NCI-H128 (cell line): ENCODE measurements at regions not wholly inside any gene's neighbourhood (a gene's known extent, or its start where the extent isn't known, plus 50 kb on each side); places are given as distances from the start of the nearest gene placed in this dataset.
"Not testable (repeated sequence)": the region's sequence is repeated elsewhere in the genome, so short reads cannot be mapped to it uniquely, and the experiment has no call there.

Experiments used
- DNase-seq: peaks from one replicate; lab custom pipeline; 2025; ENCODE audit not compliant: unreplicated experiment; lab: John Stamatoyannopoulos, UW

DNA sequence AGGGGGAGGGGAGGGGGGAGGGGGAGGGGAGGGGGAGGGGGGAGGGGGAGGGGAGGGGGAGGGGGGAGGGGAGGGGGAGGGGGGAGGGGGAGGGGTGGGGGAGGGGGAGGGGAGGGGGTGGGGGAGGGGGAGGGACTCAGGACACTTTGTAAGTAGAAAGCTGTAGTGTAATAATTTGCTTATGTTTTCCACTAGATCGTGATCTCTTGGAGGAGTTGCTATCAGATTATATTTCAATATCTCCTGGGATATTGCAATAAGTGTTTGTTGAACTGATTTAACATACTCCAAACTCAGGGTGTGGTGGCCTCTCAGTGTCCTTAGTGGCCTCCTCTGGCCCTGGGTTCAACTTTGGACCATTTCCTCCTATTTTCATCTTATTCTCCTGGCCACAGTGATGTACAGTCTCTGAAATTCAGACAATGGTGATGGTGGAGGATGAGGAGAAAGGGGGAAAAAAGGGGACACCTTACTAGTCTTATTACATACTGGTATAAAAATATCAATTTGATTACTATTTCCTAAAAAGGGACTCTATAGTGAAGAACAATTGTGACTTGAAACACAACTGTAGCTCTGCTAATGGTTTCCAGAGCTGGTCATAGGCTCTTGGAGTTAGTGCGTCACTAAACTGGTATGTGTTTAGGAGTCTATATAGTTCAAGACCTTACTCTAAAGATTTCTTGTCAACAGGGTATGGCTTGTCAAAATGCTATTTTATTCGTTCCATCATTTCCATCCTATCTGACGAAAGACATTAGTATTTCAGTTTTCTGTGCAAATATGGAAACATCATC is 89.6 kb downstream of the DDX1 start:
- no peak for DNase-seq

DNA sequence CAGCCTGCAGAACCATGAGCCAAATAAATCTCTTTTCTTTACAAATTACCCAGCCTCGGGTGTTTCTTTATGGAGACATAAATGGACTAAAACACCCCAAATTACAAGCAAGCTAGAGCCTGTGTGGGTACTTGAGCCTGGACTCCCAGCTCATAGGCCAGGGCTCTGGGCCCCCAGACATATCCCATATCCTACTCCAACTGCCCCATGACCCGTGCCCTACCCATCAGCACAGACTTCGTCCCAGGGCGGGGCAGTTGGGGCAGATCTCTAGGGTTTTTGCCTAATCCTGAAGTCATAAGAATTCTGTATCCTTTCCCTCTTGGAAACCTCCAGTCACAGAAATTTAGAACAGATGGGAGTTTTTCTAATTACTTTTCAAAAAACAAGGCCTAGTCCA is 90.7 kb downstream of the DDX1 start:
- no peak for DNase-seq

DNA sequence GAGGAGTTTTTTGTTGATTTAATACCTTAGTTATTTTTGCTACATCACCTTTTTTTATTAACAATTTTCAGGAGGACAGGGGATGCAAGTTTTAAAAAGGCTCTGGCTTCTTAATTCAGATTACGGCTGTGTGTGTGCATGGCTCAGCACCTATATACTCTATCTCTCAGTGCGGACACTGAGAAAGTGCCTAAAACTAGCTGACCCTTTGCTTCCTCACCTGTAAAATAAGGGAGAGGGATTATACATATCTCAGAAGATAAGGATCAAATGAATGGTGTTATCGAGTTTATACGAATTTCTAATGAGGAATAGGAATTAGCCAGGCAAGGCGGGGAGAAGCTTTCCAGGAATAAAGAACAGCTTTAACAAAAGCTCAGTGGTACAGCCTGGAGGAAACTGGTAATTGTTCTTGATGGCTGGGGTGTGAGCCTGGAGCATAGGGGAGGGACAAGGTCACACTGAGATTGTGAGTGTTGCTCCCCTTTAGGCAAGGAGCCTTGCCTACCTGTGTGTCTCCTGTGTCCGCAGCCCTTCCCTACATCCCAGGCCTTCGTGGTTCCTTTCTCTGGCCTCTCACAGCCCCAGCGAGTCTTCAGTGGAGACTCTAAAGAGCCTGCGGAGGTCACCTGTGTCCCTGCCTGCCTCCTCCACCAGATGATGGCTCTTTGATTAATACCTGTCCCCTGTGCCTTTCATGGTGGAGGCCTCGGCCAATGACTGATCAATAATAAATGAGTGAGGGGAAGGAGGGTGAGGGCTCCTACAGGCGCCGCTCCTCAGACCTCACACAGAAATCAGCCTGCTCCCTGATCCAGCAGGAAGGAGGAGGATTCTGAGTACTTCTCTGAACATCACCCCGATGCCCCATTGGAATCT is 92.7 kb downstream of the DDX1 start:
- DNase-seq, result no peak

DNA sequence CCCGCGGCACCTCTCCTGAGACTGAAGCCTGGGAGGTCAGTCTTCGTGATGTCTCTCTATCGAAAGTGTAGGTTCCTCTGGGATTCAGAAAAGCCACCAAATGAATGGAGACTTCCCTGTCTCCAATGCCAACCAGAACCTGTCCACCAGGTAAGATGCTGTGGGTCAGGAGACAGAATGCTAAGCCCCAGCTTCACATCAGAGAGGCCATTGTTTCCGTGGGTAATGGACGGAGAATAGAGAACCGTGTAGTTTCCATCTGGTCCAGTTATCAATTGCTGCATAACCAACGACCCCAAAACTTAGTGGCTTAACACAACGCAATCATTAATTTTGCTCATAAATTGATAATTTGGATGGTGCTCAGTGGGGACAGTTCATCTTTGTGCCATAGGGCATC is 93.5 kb downstream of the DDX1 start:
- no peak for DNase-seq

DNA sequence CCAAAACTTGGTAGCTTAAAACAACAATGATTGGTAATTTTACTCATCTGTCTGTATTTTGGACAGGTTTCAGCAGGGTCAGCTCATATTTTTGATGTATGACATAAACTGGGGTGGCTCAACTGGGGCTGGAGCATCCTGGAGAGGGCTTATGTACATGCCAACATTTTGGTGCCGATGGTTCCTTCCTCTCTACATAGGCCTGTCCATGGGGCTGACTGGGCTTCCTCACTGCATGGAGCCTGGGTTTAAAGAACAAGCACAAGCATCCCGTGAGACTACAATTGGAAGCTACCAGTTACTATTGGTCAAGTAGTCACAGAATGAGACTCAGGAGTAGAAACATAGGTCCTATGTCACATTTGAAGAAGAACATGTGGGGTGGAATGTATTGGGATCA is 95.0 kb downstream of the DDX1 start:
- no peak for DNase-seq

DNA sequence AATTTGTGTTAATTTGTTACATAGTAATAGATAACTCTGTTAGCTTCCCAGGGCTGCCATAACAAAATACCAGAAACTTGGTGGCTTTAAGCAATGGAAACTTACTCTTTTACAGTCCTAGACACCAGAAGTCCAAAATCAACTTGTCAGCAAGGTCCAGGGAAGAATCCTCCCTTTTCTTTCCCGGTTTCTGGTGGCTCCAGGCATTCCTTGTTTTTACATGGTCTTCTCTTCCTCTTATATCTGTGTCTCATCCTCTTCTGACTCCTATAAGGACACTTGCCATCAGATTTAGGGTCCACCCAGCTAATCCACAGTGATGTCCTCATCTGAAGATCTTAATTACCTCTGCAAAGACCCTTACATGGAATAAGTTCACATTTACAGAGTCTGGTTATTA is 95.6 kb downstream of the DDX1 start:
- DNase-seq, result no peak

DNA sequence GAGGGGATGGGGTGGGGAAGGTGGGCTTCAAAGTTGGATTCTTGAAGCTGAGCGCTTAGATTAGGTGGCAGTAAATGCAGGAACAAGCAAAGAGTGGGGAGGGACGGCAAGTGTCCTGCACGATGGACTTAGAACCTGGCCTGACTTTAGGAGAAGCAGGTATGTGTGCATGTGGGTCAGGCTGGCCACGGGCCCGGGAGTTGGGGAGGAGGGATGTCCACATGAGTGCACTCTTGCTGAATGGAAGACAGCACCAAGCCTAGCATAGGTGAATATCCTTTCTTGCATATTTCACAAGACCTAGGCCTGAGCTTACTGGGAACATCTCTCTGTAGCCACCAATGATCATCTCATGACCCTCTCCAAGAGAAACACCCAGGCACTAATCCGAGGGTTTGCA is 96.1 kb downstream of the DDX1 start:
- no peak for DNase-seq

DNA sequence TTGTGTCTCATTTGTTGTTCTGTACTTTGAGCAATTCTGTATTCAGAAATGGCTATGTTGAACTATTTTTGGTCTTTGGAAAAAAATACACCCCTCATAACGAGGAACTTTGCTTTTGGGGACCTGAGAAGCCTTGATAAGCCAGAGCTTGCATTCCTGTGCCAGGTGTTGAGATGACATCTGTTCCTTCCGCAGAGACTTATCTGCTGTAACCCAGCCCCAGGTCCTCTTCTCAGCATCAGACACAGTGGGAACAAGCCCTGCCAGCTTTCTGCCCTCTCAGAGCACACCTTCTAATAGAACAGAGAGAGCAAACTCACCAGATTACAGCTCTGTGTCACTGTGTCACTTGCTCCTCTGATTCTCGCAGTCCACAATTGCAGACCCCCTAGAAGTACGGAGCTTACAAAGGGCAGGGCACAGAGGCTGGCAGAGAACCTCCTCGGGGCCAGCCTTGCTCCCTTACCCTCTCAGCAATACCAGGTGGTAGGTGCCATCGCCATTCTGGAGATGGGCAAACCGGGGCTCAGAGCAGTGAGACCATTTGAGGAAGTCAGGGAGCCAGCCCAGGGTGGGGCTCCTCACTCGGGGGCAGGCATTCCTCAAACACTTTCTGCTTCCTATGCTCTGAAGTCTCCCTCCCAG is 97.4 kb downstream of the DDX1 start:
- DNase-seq, result no peak

DNA sequence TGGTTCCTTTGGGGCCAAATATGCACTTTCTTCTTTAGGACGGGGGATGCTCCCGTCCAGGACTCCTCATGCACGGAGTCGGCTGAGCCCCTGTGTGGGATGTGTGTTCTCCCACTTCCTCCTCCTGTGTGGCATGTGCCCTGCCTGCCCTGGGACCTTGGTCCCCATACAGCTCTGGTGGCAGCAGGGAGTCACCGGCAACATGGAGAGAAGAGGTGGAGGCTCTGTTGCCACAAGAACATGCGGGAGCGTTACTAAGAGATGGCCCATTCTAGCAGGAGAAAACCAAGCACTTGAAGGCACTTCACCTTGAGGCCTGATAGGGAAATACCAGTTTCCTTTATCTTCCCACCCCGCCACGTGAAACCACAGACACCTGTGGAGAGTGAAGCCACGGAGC is 98.0 kb downstream of the DDX1 start:
- DNase-seq, result no peak

DNA sequence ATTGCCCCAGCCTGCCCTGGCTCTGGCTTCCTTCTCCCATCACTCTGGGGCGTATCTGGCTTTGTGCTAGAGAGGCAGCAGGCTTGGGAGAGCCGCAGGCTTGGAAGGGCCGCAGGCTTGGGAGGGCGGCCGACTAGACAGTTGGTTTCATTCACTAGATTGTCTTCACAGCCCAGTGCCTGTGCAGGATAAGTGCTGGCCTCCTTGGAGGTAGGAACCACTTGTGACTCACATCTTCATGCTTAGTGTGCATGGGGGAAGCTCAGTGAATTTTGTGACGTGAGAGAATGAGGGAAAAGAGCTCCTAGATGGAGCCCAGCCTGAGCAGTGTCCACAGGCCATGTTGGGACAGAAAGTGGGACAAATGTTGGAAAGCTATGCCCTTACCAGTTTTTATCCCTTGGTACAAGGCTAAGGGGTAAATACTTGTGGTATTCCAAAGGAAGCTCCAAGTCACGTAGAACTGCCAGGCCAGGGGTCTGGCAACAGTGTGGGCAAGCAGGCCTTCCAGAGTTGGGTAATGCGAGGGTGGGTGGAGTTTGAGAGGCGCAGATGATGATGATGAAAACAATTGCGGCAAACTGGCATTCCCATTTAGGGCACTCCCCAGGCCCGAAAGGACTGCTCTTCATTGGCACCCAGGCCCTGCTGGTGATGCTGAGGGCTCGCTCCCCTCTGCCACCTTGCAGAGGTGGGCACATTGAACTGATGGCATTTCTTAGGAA is 100.1 kb downstream of the DDX1 start:
- DNase-seq, result no peak

DNA sequence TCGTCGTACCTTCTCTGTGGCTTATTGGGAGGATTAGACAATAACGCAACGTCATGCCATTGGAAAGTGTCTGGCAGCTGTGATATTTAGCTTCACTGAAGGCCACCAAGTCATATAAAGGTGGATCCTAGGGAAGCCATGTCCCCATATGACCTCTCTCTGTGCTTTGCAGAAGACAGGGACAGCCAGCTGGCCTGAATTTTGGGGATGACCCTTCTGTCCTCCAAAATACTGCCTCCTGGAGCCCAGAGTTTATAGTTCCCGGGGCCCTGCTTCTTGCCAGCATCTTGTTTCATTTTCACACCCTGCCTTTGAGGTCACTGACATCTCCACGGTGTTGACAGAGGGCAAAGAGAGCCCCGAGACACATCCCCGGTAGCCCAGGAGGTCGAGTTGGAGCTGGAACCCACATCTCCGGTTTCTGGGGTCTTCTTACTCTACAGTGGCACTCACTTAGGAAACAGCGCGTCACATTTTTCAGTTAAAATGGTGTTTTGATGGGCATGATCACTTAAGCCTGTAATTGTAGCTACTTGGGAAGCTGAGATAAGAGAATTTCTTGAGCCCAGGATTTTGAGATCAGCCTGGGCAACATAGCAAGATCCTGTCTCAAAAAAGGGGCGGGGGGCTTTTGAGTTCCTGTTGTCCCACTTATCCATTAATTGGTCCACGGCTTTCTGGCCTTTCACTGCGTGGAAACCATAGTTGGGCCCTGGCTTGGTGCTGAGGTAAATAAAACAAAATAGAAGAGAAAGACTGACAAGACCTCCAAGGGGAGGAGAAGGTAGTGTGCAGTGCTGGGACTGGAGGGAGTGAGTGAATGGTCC is 101.1 kb downstream of the DDX1 start:
- no peak for DNase-seq

DNA sequence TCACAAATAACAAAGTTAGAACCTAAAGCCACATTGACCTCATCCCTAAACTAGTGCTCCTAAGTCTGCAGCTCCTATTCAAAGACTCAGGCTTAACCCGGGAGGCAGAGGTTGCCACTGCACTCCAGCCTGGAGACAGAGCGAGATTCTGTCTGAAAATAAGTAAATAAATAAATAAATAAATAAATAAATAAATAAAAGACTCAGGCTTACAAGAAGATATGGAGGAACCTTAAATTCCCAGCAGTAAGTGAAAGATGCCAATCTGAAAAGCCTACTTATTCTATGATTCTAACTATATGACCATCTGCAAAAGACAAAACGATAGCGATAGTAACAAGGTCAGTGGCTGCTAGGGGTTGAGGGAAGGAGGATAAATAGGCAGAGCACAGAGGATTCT is 101.7 kb downstream of the DDX1 start:
- no peak for DNase-seq

DNA sequence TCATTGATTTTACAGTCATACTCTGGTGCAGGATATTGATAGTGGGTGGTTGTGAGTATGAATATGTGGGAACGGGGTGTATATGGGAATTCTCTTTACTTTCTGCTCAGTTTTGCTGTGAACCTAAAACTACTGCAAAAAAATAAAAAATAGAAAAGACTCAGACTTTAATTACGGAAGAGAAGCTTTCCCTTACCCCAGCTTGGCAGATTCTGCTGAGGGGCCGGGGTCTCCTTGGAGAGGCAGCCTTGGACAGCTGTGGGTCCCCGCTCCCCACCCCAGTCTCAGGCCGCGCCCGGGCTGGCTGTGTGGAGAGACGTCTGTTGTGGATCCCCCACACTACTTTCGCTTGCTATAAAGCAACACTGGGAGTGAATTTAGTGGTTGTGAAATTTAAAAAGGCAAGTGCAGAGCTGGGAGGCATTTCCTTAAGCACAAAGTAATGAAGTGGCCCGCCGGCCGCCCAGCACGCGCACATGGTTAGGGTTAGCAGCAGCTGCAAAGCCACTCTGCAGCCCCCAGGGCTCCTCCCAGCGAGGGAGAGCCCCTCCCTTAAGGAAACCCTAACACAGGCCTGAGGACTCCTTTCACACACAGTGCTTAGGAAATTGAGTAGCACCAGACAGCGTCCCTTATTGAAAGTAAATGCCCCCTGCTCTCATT is 102.4 kb downstream of the DDX1 start:
- no peak for DNase-seq

DNA sequence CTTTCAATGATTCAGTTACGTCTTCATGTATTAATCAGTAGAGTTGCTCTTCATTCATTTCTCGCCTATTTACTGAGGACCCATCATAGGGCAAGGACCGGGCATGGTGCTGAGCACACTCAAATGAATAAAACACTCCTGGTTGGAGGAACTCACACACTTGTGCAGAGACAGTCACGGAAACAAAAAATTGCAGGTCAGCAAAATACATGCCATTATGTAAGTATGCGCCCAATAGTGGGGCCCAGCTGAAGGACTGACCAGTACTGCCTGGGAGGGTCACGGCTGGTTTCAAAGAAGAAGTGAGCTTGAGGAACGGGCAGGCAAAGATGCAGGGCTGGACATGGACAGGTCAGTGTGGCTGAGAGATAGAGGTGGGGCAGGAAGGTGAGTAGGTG is 102.9 kb downstream of the DDX1 start:
- DNase-seq, result no peak

DNA sequence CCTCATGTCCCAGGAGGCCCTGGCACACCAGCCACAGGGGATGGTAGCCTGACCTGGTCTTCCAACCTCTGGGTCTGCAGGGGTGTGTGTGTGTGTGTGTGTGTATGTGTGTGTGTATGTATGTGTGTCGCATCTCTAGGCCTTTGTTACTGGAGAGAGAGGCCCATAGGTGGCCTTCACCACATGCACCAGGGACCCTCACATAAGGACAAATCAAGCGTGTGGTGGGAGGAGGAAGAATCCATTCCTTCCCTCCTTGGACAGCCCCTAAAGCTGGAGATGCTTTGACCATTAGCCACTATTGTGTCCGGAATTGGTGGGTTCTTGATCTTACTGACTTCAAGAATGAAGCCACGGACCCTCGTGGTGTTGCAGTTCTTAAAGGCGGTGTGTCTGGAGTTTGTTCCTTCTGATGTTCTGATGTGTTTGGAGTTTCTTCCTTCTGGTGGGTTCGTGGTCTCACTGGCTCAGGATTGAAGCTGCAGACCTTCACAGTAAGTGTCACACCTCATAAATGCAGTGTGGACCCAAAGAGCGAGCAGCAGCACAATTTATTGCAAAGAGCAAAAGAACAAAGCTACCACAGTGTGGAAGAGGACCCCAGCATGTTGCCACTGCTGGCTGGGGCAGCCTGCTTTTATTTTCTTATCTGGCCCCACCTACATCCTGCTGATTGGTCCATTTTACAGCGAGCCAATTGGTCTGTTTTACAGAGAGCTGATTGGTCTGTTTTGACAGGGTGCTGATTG is 104.1 kb downstream of the DDX1 start:
- DNase-seq, result no peak

DNA sequence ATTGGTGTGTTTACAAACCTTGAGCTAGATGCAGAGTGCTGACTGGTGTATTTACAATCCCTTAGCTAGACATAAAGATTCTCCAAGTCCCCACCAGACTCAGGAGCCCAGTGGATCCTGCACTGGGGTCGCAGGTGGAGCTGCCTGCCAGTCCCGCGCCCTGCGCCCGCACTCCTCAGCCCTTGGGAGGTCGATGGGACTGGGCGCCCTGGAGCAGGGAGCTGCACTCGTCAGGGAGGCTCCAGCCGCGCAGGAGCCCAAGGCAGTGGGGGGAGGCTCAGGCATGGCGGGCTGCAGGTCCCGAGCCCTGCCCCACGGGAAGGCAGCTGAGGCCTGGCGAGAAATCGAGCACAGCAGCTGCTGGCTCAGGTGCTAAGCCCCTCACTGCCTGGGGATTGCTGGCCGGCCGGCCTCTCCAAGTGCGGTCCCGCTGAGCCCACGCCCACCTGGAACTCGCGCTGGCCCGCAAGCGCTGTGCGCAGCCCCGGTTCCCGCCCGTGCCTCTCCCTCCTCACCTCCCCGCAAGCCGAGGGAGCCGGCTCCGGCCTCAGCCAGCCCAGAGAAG is 105.0 kb downstream of the DDX1 start:
- not testable (repeated sequence) for DNase-seq

DNA sequence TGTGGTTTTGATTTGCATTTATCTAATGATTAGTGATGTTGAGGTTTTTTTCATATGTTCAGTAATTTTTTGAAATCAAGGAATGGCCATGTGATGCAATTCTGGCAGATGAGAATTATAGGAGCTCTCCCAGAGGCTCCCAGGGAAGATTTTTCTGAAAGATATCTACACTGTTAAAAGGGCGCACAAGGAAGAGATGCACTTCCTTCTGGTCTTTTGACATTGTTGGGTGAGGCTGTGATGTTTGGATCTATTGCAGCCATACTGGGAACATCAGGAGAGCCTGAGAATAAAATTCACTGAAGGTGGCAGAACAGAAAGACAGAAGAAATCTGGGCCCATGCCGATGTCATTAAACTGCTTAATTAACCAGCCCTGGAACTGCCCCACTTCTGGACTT is 108.5 kb downstream of the DDX1 start:
- DNase-seq, result no peak

DNA sequence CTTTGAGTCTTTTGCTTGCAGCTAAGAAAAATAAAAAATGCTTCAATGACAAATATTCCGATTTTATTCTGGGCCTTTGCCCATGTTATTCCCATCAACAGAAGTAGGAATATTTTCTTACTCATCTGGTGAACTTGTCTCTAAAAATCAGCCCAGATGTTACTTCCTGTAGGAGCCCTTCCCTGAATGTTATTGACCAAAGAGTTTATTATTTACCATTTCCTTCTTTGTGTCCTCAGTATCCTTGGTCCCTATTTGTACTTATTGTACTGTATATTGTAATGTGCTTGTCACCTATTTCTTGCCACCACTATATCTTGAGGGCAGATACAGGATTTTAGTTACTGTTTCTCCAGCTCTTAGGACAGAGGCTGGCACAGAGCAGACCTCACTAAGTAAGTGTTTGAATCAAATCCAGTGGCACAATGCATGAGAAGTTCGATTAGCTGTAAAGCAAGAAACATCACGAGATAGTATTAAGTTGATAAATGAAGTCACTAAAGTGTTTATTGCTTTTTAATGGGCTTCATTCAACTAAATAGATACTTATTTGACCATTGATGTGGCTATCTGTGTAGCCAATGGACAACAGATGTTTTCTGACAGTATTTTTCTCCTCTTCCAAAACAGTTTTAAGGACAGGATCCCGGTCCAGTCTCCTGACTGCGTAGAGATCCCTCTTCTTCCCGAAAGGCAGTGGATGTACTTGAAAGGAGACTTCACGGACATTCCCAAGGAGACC is 109.1 kb downstream of the DDX1 start:
- no peak for DNase-seq
